PC-9 (cell line): ENCODE measurements at regions not wholly inside any gene's neighbourhood (a gene's known extent, or its start where the extent isn't known, plus 50 kb on each side); places are given as distances from the start of the nearest gene placed in this dataset.

Source experiments
- CTCF ChIP-seq: fragments of 200-600 bp; sonication (generic); conservative IDR thresholded peaks from 2 replicates; pipeline ENCODE4 v1.6.1; 2017; ENCODE audit warnings: mixed run types, antibody characterized with exemption, mild to moderate bottlenecking, moderate library complexity
- EZH2 ChIP-seq: fragments of 200-600 bp; sonication (generic); IDR thresholded peaks from 2 replicates; pipeline ENCODE4 v1.8.0; 2017; ENCODE audit warnings: antibody characterized with exemption, low read depth

GRCh38 chr3:181619897-181620296, 91.8 kb upstream of the SOX2 start:
- TF ChIP-seq CTCF (no peak), EZH2 (no peak)
